ENCODE measurements at regions not wholly inside any gene's neighbourhood (a gene's known extent, or its start where the extent isn't known, plus 50 kb on each side); places are given as distances from the start of the nearest gene placed in this dataset.
"Not testable (repeated sequence)": the region's sequence is repeated elsewhere in the genome, so short reads cannot be mapped to it uniquely, and the experiment has no call there.

DNA sequence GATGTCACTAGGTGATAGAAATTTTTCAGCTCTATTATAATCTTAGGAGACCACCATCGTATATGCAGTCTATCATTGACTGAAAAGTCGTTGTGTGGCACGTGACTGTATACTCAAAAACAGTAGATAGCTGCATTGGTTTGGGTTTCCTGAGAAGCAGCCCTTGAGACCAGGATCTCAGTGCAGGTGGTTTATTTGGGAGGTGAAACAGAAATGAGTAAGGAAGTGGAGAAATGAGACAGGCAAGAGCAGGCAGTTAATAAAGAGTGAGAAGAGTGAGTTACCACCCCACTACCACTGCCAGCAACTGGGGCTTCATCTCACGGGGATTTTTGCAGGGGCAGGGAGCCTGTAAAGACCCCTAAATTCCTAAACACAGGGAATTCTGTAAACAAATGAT lies 221.0 kb downstream of the SHQ1 start:
- DNase-seq (ENCODE audit: low spot score), result no peak

DNA sequence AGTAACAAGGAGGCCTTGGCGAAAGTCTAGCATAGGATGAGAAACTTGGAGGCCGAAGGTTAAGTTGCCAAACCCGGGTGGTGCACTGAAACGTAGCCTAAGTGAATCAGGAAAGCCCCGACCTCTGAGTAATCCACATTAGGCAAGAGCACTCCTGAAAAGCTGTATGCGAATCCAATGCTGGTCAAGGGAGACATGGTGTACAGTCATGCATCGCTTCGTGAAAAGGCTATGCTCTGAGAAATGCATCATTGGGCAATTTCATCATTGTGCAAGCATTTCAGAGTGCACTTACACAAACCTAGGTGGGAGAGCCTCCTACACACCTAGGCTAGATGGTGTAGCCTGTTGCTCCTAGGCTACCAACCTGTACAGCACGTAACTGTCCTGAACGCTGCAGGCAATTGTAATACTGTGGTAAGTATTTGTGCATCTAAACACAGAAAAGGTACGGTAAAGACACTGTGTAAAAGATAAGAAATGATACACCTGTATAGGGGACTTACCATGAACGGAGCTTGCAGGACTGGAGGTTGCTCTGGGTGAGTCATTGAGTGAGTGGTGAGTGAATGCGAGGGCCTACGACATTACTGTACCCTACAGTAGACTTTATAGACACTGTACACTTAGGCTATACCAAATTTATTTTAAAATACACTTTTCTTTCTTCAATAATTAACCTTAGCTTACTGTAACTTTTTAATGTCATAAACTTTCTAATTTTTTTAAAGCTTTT lies 222.5 kb downstream of the SHQ1 start:
- DNase-seq (ENCODE audit: low spot score), result no peak

DNA sequence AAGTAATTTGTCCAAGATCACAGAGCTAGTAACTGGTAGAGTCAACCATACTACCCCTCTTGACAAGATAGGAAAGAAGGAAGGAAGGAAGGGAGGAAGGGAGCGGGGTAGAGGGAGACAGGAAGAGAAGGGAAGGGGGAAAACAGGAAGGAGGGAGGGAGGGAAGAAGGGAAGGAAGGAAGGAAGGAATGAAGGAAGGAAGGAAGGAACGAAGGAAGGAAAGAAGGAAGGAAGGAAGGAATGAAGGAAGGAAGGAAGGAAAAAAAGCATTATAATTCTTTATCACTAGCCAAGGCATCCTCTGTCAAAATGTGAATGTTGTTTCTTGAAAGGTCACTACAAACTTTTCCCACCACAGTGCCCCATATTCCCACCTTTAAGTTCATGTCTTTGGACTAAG lies 223.6 kb downstream of the SHQ1 start:
- DNase-seq (ENCODE audit: low spot score), result no peak

DNA sequence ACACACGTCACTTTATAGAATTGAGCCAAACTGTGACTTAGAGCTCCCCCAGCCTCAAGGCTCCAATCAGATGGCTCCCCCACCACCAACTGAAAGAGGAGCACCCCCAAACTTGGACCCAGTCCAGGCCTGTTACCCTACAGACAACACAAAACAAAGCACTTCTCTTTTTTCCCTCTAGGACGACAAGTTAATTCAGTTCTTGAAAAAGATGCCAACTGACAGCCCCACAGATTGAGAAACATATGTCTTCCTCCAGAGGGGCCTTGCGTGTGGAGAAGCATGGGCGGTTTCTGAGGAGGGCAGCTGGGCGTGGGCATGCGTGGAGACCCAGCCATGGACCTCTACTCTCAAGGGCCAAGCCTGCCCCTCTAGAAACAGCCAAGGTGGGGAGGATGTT lies 229.5 kb downstream of the SHQ1 start:
- DNase-seq (ENCODE audit: low spot score), result no peak

DNA sequence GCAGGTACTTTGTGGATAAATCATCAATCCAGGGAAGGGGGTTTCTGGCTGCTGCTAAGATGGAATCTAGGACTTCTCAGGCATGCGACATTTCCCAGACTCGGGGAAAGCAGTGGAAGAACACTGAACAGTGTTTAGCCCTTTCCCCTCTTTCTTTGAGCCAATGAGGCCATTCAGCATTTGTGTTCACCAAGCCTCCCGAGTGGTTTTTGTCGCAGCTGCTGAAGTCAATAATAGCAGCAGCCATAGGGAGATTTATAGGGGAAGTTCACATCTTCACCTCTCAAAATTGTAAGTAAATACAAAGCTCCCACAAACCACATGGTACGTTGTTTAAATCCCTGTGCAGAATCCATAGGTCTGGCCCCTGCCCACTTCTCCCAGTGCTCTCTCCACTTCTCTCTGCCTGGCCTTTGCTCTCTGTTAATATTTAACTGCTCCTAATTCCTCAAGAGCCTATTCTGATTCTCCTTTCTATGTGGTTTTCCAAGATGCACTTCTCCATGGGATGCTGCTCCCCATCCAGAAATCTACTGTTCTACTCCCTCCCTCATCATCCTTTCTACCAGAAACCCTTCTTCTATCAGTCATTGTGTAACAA lies 230.7 kb downstream of the SHQ1 start:
- no peak for DNase-seq (ENCODE audit: low spot score)

GRCh38 chr3:72615776-72616175 lies 232.5 kb downstream of the SHQ1 start:
- DNase-seq (ENCODE audit: low spot score), result no peak

GRCh38 chr3:72615182-72615581 lies 233.1 kb downstream of the SHQ1 start:
- DNase-seq (ENCODE audit: low spot score), result no peak

DNA sequence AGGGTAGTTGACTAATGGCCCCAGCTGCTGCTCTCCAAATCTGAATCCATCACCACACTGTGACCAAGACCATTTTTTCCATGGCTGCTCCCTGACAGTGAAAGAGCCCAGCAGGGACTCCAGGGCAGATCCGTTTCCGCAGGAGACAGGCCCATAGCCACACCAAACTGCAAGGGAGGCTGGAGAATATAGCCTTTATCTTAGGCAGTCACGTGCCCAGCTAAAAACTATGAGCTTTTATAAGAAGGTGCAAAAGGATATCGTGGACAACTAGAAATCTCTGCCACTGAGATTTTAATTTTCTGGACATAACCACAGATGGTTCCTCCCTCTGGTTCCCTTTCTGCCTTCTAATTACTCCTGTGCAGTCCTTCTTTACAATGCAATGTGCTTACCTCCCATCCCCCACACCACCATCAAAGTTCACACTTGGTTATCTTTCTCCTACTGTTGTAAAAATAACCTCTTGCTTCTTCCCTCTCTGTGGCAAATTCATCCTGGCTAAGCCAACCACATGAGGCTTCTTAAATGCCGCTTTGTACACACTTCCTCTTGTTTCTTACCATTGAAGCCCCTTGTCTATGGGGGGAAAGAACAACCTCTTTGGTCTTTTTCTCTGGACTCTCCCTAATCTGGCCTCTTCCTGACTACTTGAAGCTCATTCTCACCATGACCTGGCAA lies 233.7 kb downstream of the SHQ1 start:
- no peak for DNase-seq (ENCODE audit: low spot score)

DNA sequence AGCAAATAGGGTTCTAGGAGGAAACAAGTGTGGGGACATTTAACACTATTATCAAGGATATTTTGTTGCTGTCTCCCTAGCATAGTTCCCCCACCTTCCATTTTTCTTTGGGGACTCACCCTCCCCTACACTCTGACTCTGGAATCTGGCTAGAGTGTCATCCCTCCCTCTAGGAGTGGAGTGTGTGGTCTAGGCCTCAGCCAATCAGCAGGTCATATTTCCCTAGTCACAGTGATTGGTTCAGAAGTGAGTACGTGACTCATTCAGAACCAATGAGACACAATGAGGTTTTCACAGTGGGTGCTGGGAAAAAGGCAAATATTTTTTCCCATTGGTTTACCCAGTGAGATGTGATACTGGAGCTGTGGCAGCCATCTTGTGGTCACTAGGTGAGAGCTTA lies 234.4 kb downstream of the SHQ1 start:
- no peak for DNase-seq (ENCODE audit: low spot score)

- DNase-seq (ENCODE audit: low spot score), result not testable (repeated sequence)
Observed at GRCh38 chr3:72609114-72609513, 239.1 kb downstream of the SHQ1 start.

DNA sequence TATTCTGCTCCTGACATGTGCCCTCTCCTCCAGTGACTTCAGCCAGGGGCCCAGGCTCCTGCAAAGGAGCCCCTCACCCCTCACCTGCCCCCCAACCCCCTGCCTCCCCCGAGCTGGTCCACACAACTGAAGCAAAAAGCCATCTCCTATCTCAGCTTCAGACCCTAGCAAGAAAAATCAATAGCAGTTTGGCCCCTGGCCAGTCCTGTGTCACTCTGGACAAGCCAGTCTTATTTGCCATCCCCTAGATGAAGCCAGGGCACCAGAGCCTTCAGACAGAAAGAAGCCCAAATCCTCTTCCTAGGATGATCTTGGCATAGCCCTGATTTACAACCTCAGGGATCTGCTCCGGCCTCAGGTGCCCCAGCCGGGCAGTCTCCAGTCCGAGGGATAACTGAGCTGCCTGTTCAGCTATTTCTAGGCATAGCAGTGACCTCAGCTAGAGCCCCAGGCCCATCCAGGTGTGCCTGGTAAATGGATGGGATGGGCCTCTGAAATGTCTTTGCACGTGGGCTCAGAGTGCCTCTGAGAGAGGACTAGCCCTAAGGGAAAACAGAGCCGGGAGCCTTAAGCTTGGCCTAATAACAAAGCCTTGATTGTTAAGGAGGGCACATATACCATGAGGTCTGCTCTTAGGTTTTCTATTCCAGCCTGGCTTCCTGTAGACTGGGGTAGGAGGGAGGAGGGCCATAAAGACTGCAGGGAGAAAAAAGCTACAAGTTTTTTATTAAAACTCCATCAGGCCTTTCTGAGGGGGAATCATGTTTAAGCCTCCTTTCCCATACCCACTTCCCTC lies 242.0 kb downstream of the SHQ1 start:
- DNase-seq (ENCODE audit: low spot score), result no peak

DNA sequence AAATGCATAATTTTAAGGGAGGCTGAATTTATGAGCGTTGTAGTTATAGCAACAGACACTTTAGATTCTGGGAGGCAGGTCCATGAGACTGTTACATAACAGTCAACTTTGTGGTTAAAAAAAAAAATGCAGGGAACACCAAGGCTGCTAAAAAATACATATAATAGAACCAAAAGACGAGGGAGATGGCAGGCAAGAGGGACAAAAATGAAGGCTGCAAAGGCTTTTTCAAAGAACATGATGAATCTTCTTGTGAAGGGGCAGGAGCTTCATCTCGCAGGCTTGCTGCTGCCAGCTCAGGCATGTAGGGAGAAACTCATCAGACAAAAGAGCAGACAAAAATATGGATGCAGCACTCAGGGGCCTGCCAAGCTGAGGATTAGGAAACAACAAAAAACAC lies 243.9 kb downstream of the SHQ1 start:
- DNase-seq (ENCODE audit: low spot score), result peak; percentile 49

DNA sequence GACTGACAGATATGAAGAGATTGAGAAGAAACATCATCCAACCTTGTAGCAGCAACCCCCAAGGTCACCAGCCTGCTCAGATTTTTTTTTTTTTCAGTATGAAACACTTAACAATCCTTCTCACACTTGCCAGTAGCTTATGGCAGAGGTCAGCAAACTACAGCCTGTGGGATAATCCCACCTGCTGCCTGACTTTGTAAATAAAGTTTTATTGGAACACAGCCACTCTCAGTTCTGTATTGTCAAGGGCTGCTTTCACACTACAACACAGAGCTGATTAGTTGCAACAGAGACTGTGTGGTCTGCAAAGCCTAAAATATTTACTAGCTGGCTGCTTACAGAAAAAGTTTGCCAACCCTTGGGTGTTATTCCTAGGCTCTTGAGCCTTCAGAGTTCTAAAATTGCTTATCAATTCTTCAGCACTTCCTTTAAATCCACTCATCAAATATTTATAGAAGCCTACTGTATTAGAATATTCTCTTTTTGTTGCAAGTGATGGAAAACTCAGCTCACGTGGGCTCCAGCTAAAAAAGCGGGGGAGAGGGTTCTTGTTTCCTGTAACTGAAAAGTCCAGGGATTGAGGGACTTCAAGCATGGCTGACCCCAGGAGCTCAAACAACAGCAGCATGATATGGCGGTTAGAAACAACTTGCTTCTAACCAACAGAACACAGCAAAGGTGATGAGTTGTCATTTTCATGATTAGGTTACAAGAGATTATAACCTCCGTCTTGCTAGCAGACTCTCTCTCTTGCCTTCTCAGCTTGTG lies 246.1 kb downstream of the SHQ1 start:
- DNase-seq (ENCODE audit: low spot score), result no peak

DNA sequence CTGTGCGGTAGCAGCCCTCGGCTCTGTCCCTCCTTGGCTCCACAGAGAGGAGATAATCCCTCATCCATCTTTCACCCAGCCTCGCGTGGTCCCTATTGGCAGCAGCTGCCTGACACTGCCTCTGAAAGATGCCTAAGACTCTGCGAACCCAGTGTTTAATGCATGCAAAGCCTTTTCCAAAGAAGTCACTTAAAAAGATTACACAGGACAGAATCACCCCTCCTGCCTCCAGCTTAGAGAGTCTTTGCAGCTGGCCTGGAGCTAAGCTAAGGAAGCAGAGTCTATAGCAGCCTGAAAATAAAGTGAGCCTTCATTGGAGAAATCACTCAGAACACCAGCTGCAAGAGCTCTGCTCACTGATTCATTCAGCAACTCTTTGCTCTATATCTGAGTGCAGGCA lies 247.2 kb downstream of the SHQ1 start:
- no peak for DNase-seq (ENCODE audit: low spot score)

- DNase-seq (ENCODE audit: low spot score), result peak; percentile 76
Observed at GRCh38 chr3:72597756-72598195, 250.5 kb downstream of the SHQ1 start.

DNA sequence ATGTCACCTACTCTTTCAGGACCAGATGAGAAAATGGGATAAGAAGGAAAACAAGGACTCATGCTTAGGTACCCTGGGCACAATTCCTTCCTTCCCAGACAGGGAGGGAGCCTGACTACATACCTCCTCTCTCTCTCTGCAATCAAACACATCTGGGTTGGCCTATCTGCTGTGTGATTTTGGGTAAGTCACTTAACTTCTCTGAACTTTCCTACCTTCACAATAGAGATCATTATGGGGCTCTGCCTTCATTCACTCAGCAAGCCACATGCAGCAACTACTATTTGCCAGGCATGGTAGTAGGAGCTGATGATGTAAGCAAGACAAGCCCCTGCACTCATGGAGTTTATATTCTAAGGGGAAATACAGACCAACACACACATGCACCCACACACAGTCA lies 251.2 kb downstream of the SHQ1 start:
- DNase-seq (ENCODE audit: low spot score), result no peak

GRCh38 chr3:72595927-72596610 lies 252.2 kb downstream of the SHQ1 start:
- DNase-seq (ENCODE audit: low spot score), result no peak

DNA sequence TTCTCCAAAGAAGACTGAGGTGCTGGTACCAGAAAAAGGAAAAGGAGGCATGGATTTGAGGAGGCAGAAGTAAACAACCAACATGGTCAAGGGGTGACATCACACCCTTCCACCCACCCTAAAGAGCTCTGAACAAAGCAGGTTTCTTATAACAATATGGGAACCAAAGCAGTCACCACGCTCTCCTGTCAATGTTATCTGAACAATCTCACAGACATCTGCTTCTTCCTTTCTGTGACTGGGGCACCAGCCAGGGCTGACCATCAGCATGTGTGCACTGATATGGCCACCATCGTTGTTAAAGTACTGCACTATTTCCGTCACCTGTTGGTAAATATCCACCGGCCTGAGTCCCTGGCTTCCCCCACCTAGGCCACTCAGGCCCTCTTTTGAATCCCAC lies 252.9 kb downstream of the SHQ1 start:
- no peak for DNase-seq (ENCODE audit: low spot score)

DNA sequence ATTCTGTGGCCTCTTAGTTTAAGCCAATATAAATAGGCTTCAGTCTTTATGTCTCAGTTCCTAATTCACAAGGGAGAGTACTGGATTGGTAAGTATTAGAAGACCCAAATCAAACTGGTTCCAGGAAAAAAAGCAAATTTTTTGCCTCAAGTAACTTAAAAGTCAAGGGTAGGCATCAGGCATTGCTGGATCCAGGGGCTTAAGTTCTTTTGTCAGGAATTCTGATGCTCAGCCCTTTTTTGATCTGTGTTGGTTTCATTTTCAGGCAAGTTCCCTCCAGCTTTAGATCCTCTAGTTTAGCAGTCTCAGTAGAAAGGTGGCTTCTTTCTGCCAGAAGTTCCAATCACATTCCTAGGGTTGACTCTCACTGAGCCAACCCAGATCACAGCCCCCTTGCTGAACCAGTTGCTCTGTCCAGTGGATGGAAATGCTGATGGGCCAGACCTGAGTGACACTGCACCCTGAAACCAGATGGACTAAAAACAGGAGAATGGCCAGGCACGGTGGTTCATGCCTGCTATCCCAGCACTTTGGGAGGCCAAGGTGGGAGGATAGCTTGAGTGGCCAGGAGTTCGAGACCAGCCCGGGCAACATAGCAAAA lies 253.5 kb downstream of the SHQ1 start:
- no peak for DNase-seq (ENCODE audit: low spot score)

- no peak for DNase-seq (ENCODE audit: low spot score)
Observed at GRCh38 chr3:72593881-72594397, 254.3 kb downstream of the SHQ1 start.

Measured in putamen (tissue), 1 donor.